ENCODE measurements at regions not wholly inside any gene's neighbourhood (a gene's known extent, or its start where the extent isn't known, plus 50 kb on each side); places are given as distances from the start of the nearest gene placed in this dataset.

DNA sequence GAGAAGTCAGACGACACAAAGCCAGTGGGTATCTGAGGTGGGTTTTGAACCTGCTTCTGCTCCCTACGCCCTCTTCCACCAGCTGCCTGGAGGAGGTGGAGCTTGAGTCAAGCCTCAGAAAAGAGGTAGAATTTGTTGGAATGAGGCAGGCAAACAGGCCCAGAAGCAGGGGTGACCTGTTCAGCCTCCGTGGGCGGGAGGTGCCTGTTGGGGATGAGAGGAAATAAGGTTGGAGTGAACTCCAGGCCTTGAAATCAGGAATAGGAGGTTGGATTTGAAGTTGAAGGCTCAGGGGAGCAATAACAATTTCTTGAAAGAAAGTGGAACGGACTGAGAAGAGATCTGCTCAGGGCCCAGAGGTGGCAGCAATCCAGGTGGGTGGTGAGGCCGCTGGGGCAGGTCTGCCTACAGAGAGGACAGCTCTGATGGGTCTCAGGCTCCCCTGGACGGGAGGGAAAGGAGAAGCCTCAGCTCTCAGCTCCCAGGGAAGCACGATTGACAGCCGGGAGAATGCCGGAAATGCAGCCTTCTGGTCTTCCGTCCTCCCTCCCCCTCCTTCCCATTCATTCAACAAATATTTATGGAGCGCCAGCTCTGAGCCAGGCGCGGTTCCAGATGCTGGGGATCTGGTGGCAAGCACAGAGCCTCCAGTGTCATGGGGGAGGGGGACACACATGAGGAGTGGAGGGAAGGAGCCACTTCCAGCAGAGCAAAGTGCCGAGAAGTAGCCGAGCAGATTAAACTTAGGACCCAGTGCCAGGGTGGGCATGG is 61.9 kb upstream of the CIBAR2 start:
- no peak overlapping the region for H3K4me3 ChIP-seq (ENCODE audit: low read length)
- H3K9me3 ChIP-seq (ENCODE audit: control insufficient read depth, insufficient read depth, low read length): no peaks in the 10 kb centered on the region
- peaks cover 4% of the 10 kb centered on the region; the same call in 1 of the 2 replicates for H3K27me3 ChIP-seq (ENCODE audit: control insufficient read depth, low read length)
- H3K27ac ChIP-seq (ENCODE audit: low read depth, low read length): no peak overlapping the region
- H3K4me2 ChIP-seq (ENCODE audit: low read length): no peak overlapping the region
- H4K20me1 ChIP-seq (ENCODE audit: control insufficient read depth, insufficient read depth, low read depth, low read length): no peaks in the 10 kb centered on the region
- TF ChIP-seq CTCF (IDR thresholded peaks at IDR 0.05; ENCODE audit: low read depth, low read length, poor library complexity, severe bottlenecking) (no peak), EZH2phosphoT487 (IDR thresholded peaks at IDR 0.05; ENCODE audit: borderline replicate concordance, low read length) (no peak)
- no peaks in the 10 kb centered on the region for H3K4me1 ChIP-seq (ENCODE audit: control insufficient read depth, low read length)
- H3K36me3 ChIP-seq (ENCODE audit: control insufficient read depth, low read length): no peaks in the 10 kb centered on the region
- no peaks in the 10 kb centered on the region for H3F3A ChIP-seq (ENCODE audit: control insufficient read depth, insufficient read depth)
- no peaks in the 10 kb centered on the region for H3K9me2 ChIP-seq (replicated peaks; ENCODE audit: control insufficient read depth, low read length)
- H3K79me2 ChIP-seq (ENCODE audit: control insufficient read depth, low read length): no peaks in the 10 kb centered on the region

DNA sequence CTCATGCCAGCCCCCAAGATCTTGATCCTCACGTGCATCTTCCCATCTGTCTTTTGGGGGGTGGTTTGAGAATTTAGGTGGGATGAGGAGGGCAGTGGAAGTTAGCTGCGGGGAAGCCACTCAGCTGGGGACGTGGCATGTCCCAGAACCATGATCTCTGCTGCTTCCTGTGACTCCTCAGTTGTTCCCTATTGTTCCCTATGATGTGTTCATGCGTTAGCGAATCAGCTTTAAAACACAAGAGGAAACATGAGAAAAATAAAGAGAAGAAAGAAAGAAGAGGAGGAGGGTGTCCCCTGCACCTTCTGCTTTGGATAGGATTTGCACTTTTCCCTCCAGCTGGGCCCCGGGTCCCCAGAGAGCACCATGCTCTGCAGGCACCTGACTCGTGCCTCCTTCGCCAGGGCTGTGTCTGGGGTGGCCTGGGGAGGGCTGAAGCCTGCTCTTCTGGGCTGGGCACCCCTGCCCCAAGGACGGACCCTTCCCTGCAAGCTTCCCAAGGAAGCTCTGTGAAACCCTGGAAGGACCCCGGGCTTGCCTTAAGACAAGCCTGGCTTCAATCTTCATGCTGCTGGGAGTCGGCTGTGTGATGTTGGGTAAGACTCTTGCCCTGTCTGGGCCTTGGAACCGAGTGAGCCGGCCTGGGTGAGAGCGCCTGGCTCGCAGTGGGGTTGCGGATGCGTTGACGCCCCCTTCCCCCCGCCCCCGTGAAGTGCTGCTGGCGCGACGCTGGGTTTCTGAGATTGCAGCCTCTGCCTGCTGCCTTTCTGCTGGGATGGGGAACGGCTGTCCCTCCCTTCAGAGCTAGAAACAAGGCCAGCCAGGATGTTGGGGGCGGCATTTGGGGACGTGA is 62.8 kb upstream of the CIBAR2 start:
- no peaks in the 10 kb centered on the region for H3K9me2 ChIP-seq (replicated peaks; ENCODE audit: control insufficient read depth, low read length)
- H3K4me2 ChIP-seq (ENCODE audit: low read length): no peak overlapping the region
- no peaks in the 10 kb centered on the region for H3K4me1 ChIP-seq (ENCODE audit: control insufficient read depth, low read length)
- no peak overlapping the region for H3K4me3 ChIP-seq (ENCODE audit: low read length)
- no peaks in the 10 kb centered on the region for H3K79me2 ChIP-seq (ENCODE audit: control insufficient read depth, low read length)
- H3K27me3 ChIP-seq (ENCODE audit: control insufficient read depth, low read length): peaks cover 4% of the 10 kb centered on the region; the same call in 1 of the 2 replicates
- no peaks in the 10 kb centered on the region for H3F3A ChIP-seq (ENCODE audit: control insufficient read depth, insufficient read depth)
- H4K20me1 ChIP-seq (ENCODE audit: control insufficient read depth, insufficient read depth, low read depth, low read length): no peaks in the 10 kb centered on the region
- TF ChIP-seq CTCF (IDR thresholded peaks at IDR 0.05; ENCODE audit: low read depth, low read length, poor library complexity, severe bottlenecking): no peak
- TF ChIP-seq EZH2phosphoT487 (IDR thresholded peaks at IDR 0.05; ENCODE audit: borderline replicate concordance, low read length): no peak
- no peaks in the 10 kb centered on the region for H3K9me3 ChIP-seq (ENCODE audit: control insufficient read depth, insufficient read depth, low read length)
- no peak overlapping the region for H3K27ac ChIP-seq (ENCODE audit: low read depth, low read length)
- H3K36me3 ChIP-seq (ENCODE audit: control insufficient read depth, low read length): no peaks in the 10 kb centered on the region

DNA sequence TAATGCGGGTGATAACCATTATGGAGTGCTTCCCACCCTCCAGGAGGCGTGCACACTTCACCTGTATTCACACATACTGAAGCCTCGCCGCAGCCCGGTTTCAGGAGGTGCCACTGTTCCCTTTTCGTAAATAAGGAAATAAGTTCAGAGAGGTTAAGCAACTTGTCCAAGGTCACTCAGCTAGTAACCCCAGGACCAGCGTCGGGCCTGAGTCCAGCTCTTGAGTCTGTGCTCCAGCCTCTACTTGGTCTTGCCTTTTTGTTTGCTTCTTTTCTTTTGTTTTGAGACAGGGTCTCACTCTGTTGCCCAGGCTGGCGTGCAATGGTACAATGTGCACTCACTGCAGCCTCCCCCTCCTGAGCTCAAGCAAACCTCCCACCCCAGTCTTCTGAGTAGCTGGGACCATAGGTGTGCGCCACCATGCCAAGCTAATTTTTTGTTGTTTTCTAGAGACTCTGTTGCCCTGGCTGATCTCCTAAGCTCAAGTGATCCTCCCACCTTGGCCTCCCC is 63.5 kb upstream of the CIBAR2 start:
- H3K4me1 ChIP-seq (ENCODE audit: control insufficient read depth, low read length): no peaks in the 10 kb centered on the region
- H3K4me2 ChIP-seq (ENCODE audit: low read length): no peak overlapping the region
- no peaks in the 10 kb centered on the region for H3F3A ChIP-seq (ENCODE audit: control insufficient read depth, insufficient read depth)
- no peaks in the 10 kb centered on the region for H4K20me1 ChIP-seq (ENCODE audit: control insufficient read depth, insufficient read depth, low read depth, low read length)
- H3K36me3 ChIP-seq (ENCODE audit: control insufficient read depth, low read length): no peaks in the 10 kb centered on the region
- peaks cover 4% of the 10 kb centered on the region; the same call in 1 of the 2 replicates for H3K27me3 ChIP-seq (ENCODE audit: control insufficient read depth, low read length)
- H3K4me3 ChIP-seq (ENCODE audit: low read length): no peak overlapping the region
- no peaks in the 10 kb centered on the region for H3K79me2 ChIP-seq (ENCODE audit: control insufficient read depth, low read length)
- no peak for TF ChIP-seq EZH2phosphoT487 (IDR thresholded peaks at IDR 0.05; ENCODE audit: borderline replicate concordance, low read length)
- TF ChIP-seq CTCF (IDR thresholded peaks at IDR 0.05; ENCODE audit: low read depth, low read length, poor library complexity, severe bottlenecking): no peak
- no peaks in the 10 kb centered on the region for H3K9me3 ChIP-seq (ENCODE audit: control insufficient read depth, insufficient read depth, low read length)
- no peak overlapping the region for H3K27ac ChIP-seq (ENCODE audit: low read depth, low read length)
- H3K9me2 ChIP-seq (replicated peaks; ENCODE audit: control insufficient read depth, low read length): no peaks in the 10 kb centered on the region
